ENCODE measurements at regions not wholly inside any gene's neighbourhood (a gene's known extent, or its start where the extent isn't known, plus 50 kb on each side); places are given as distances from the start of the nearest gene placed in this dataset.

GRCh38 chr2:133825778-133826177 is 257.5 kb upstream of the NCKAP5 start:
- no peaks in the 10 kb centered on the region for H4K20me1 ChIP-seq (ENCODE audit: control insufficient read depth, insufficient read depth)
- ATAC-seq (no peak), DNase-seq (ENCODE audit: low read depth, low spot score) (no peak), FAIRE-seq (no peak)
- no peak overlapping the region for H3K27ac ChIP-seq (ENCODE audit: control insufficient read depth, insufficient read depth)
- H3K4me2 ChIP-seq (ENCODE audit: control insufficient read depth, insufficient read depth), result no peak overlapping the region
- ChIA-PET CTCF (no interaction called here), RAD21 (ENCODE audit: unreplicated experiment) (no interaction called here), POLR2A (no interaction called here), SMC1A (ENCODE audit: uncharacterized antibody, unreplicated experiment) (no interaction called here)
- 30% methylated on average over 6 of the region's 6 CpGs for WGBS (ENCODE audit: insufficient coverage, insufficient replicate concordance, low lambda C conversion rate, missing lambda C conversion rate)
- no peaks in the 10 kb centered on the region for H3K79me2 ChIP-seq (ENCODE audit: control insufficient read depth, insufficient read depth, low read length)
- no peaks in the 10 kb centered on the region for H3K36me3 ChIP-seq (ENCODE audit: control insufficient read depth in 2 of 2, insufficient read depth in 2 of 2, low read length in 1 of 2)
- H3K9me3 ChIP-seq (replicated peaks; ENCODE audit: control insufficient read depth, insufficient read depth, low read length), result no peaks in the 10 kb centered on the region
- no TSS peak for BruUV-seq (replicated peaks)
- no peaks in the 10 kb centered on the region for H3K4me1 ChIP-seq (ENCODE audit: control insufficient read depth, insufficient read depth, low read length)
- no peak for TF ChIP-seq RAD51 (IDR thresholded peaks at IDR 0.05)
- TF ChIP-seq CHD1 (IDR thresholded peaks at IDR 0.05; ENCODE audit: low read depth, low read length), result no peak
- no peak for TF ChIP-seq PAX8 (IDR thresholded peaks at IDR 0.05)
- no peak for TF ChIP-seq EZH2 (IDR thresholded peaks at IDR 0.05; ENCODE audit: borderline replicate concordance, control insufficient read depth, low read depth, low read length)
- no peak for TF ChIP-seq IKZF1 (conservative IDR thresholded peaks at IDR 0.05)
- TF ChIP-seq CEBPZ (IDR thresholded peaks at IDR 0.05; ENCODE audit: low read depth, low read length), result no peak
- TF ChIP-seq TCF7 (IDR thresholded peaks at IDR 0.05; ENCODE audit: borderline replicate concordance), result no peak
- no peak for TF ChIP-seq POLR2AphosphoS2 (IDR thresholded peaks at IDR 0.05; ENCODE audit: low read depth, low read length)
- no peak for TF ChIP-seq SRF (IDR thresholded peaks at IDR 0.05; ENCODE audit: low read depth in 2 of 2, low read length in 2 of 2)
- no peak for TF ChIP-seq SMARCA5 (IDR thresholded peaks at IDR 0.05)
- no peak for TF ChIP-seq RBBP5 (conservative IDR thresholded peaks at IDR 0.05)
- TF ChIP-seq NRF1 (conservative IDR thresholded peaks at IDR 0.05; ENCODE audit: low read depth, low read length), result no peak
- TF ChIP-seq USF2 (IDR thresholded peaks at IDR 0.05; ENCODE audit: borderline replicate concordance, low read depth, low read length), result no peak
- no peak overlapping the region for H3K9ac ChIP-seq (ENCODE audit: control insufficient read depth, insufficient read depth, low read length)
- H3K27me3 ChIP-seq (replicated peaks in 1 of 2; ENCODE audit: control insufficient read depth in 2 of 2, insufficient read depth in 2 of 2, low read length in 1 of 2), result no peaks in the 10 kb centered on the region; a peak in 3 of 4 replicates
- H3K4me3 ChIP-seq, result no peak overlapping the region
- H2AFZ ChIP-seq (ENCODE audit: control insufficient read depth, low read depth, low read length), result no peak overlapping the region
- in situ Hi-C loops (cut with MboI), result no loop called here
- intact Hi-C loops (cut with micrococcal nuclease; ENCODE audit: unreplicated experiment), result no loop called here

Data from GM12878 (cell line).